ENCODE measurements at regions not wholly inside any gene's neighbourhood (a gene's known extent, or its start where the extent isn't known, plus 50 kb on each side); places are given as distances from the start of the nearest gene placed in this dataset.
"Not testable (repeated sequence)": the region's sequence is repeated elsewhere in the genome, so short reads cannot be mapped to it uniquely, and the experiment has no call there.

- TF ChIP-seq SMARCA5 (IDR thresholded peaks at IDR 0.05); YY1 (IDR thresholded peaks at IDR 0.05; ENCODE audit: low read depth, low read length); RAD21 (IDR thresholded peaks at IDR 0.05; ENCODE audit: insufficient read depth, low read depth, low read length); WRNIP1 (IDR thresholded peaks at IDR 0.05; ENCODE audit: borderline replicate concordance, low read depth, low read length); ZNF274 (IDR thresholded peaks at IDR 0.05; ENCODE audit: insufficient read depth, insufficient read length); SUZ12 (IDR thresholded peaks at IDR 0.05; ENCODE audit: unreplicated experiment): not testable (repeated sequence)
Observed at GRCh38 chr5:1601565-1601964, 77.8 kb upstream of the LPCAT1 start.

All from GM12878 (cell line).